GM12878 (cell line): ENCODE measurements at regions not wholly inside any gene's neighbourhood (a gene's known extent, or its start where the extent isn't known, plus 50 kb on each side); places are given as distances from the start of the nearest gene placed in this dataset.

Experiments used
- ATAC-seq: fragments of 200-7000 bp; cut with Tn5 transposase; 3 replicates; pipeline ENCODE4 v1.9.1; 2020; ENCODE audit warnings: mild to moderate bottlenecking, moderate library complexity
- BruUV-seq: library from RNA; stranded (reverse); fragments of 400-500 nt; replicated peaks from 2 replicates; lab custom pipeline; 2021; lab: Mats Ljungman, UMichigan
- CTCF ChIA-PET: fragments of 300-600 bp; sonication (Branson Sonifier 250); formaldehyde crosslinking; extraction: SDS; loops from one replicate; lab custom pipeline; 2021; ENCODE audit warnings: inconsistent platforms; lab: Yijun Ruan, JAX
- POLR2A ChIA-PET: fragments of 350-600 bp; formaldehyde crosslinking; extraction: SDS; loops from one replicate; lab custom pipeline; 2021; ENCODE audit warnings: inconsistent platforms; lab: Charles Lee
- RAD21 ChIA-PET: fragments of 300-600 bp; sonication (Branson Sonifier 250); formaldehyde crosslinking; loops from one replicate; lab custom pipeline; 2023; ENCODE audit warnings: antibody characterized with exemption; ENCODE audit not compliant: unreplicated experiment; lab: Charles Lee
- SMC1A ChIA-PET: fragments of 300-600 bp; sonication (Branson Sonifier 250); formaldehyde crosslinking; loops from one replicate; lab custom pipeline; 2023; ENCODE audit not compliant: unreplicated experiment, uncharacterized antibody; lab: Charles Lee
- DNase-seq: peaks from one replicate; pipeline ENCODE4 v3.0.0-alpha.2; 2011; ENCODE audit warnings: low read depth, low spot score
- FAIRE-seq: peaks from 3 replicates; lab custom pipeline; 2011; peaks lifted over from hg19 to GRCh38; lab: Jason Lieb, UNC
- H2AFZ ChIP-seq: 2 replicates; pipeline ENCODE4 v1.6.0; 2011; ENCODE audit warnings: low read depth, low read length, control low read depth; ENCODE audit not compliant: control insufficient read depth
- H3K27ac ChIP-seq: 2 replicates; pipeline ENCODE4 v1.5.1; 2011; ENCODE audit warnings: control low read depth; ENCODE audit not compliant: control insufficient read depth, insufficient read depth
- H3K27me3 ChIP-seq, 2 experiments: replicated peaks in 1 of 2; 2 replicates each; pipeline versions ENCODE4 v1.6.0 to v1.6.1; 2011; ENCODE audit warnings: low read length in 1 of 2; ENCODE audit not compliant: control insufficient read depth in 2 of 2, insufficient read depth in 2 of 2
- H3K36me3 ChIP-seq, 2 experiments: 2 replicates each; pipeline ENCODE4 v1.5.1; 2011; ENCODE audit warnings: low read length in 1 of 2; ENCODE audit not compliant: control insufficient read depth in 2 of 2, insufficient read depth in 2 of 2
- H3K4me1 ChIP-seq: 2 replicates; pipeline ENCODE4 v1.6.1; 2011; ENCODE audit warnings: mild to moderate bottlenecking, low read length, moderate library complexity, mixed read lengths; ENCODE audit not compliant: control insufficient read depth, insufficient read depth
- H3K4me2 ChIP-seq: 2 replicates; pipeline ENCODE4 v1.6.0; 2011; ENCODE audit warnings: control low read depth; ENCODE audit not compliant: control insufficient read depth, insufficient read depth
- H3K4me3 ChIP-seq: fragments of 200-600 bp; sonication (generic); 2 replicates; pipeline ENCODE4 v1.5.1; 2016
- H3K79me2 ChIP-seq: 2 replicates; pipeline ENCODE4 v1.6.0; 2011; ENCODE audit warnings: low read length; ENCODE audit not compliant: control insufficient read depth, insufficient read depth
- H3K9ac ChIP-seq: 2 replicates; pipeline ENCODE4 v1.8.0; 2011; ENCODE audit warnings: low read length, control low read depth, mixed read lengths; ENCODE audit not compliant: control insufficient read depth, insufficient read depth
- H3K9me3 ChIP-seq: replicated peaks from 3 replicates; pipeline ENCODE4 v1.5.1; 2011; ENCODE audit warnings: mild to moderate bottlenecking, low read length; ENCODE audit not compliant: control insufficient read depth, insufficient read depth
- H4K20me1 ChIP-seq: 2 replicates; pipeline ENCODE4 v1.6.0; 2011; ENCODE audit not compliant: control insufficient read depth, insufficient read depth
- BCL11A ChIP-seq: IDR thresholded peaks from 2 replicates; pipeline ENCODE4 v1.6.1; 2011; ENCODE audit warnings: low read depth, low read length
- BCL3 ChIP-seq: IDR thresholded peaks from 2 replicates; pipeline ENCODE4 v1.6.1; 2011; ENCODE audit warnings: borderline replicate concordance, low read depth, mild to moderate bottlenecking, moderate library complexity, low read length; ENCODE audit not compliant: insufficient read depth, poor library complexity, severe bottlenecking
- BHLHE40 ChIP-seq, 2 experiments: fragments of 450-650 bp in 1 of 2; IDR thresholded peaks; 2 replicates each; pipeline ENCODE4 v1.6.1; 2011 to 2017; ENCODE audit warnings: low read depth in 2 of 2, borderline replicate concordance in 1 of 2, improper control_type of control experiment in 1 of 2, low read length in 1 of 2, mild to moderate bottlenecking in 1 of 2
- CBX5 ChIP-seq: sonication (generic); IDR thresholded peaks from 2 replicates; pipeline ENCODE4 v1.6.1; 2016; ENCODE audit warnings: low read depth, moderate library complexity, mild to moderate bottlenecking, inconsistent platforms
- CHD2 ChIP-seq: IDR thresholded peaks from 2 replicates; pipeline ENCODE4 v1.6.1; 2011; ENCODE audit warnings: low read depth, low read length, improper control_type of control experiment, borderline replicate concordance
- CREM ChIP-seq: IDR thresholded peaks from 2 replicates; pipeline ENCODE4 v1.6.1; 2014; ENCODE audit warnings: antibody characterized with exemption, low read depth
- EP300 ChIP-seq, 2 experiments: fragments of 150-350 bp in 1 of 2; IDR thresholded peaks; 2 replicates each; pipeline ENCODE4 v1.6.1; 2011 to 2012; ENCODE audit warnings: low read depth in 2 of 2, low read length in 2 of 2, borderline replicate concordance in 1 of 2, improper control_type of control experiment in 1 of 2, inconsistent platforms in 1 of 2; ENCODE audit not compliant: control insufficient read depth in 1 of 2
- HCFC1 ChIP-seq: fragments of 150-350 bp; IDR thresholded peaks from 2 replicates; pipeline ENCODE4 v1.6.1; 2014; ENCODE audit warnings: low read length
- IKZF1 ChIP-seq: fragments of 450-650 bp; conservative IDR thresholded peaks from 2 replicates; pipeline ENCODE4 v1.6.1; 2017; ENCODE audit warnings: antibody characterized with exemption, mild to moderate bottlenecking
- IKZF2 ChIP-seq, 2 experiments: fragments of 450-650 bp; IDR thresholded peaks; 2 replicates each; pipeline ENCODE4 v1.6.1; 2017; ENCODE audit warnings: mild to moderate bottlenecking in 2 of 2, moderate library complexity in 2 of 2
- MEF2A ChIP-seq: IDR thresholded peaks from 2 replicates; pipeline ENCODE4 v1.6.1; 2011; ENCODE audit warnings: low read depth, mild to moderate bottlenecking, low read length, moderate library complexity; ENCODE audit not compliant: insufficient read depth
- NBN ChIP-seq: fragments of 450-650 bp; IDR thresholded peaks from 2 replicates; pipeline ENCODE4 v1.6.1; 2016
- NR2F1 ChIP-seq: fragments of 450-650 bp; conservative IDR thresholded peaks from 2 replicates; pipeline ENCODE4 v1.6.1; 2017; ENCODE audit warnings: mild to moderate bottlenecking
- POLR2A ChIP-seq: IDR thresholded peaks from 2 replicates; pipeline ENCODE4 v1.6.1; 2011; ENCODE audit warnings: low read depth, mild to moderate bottlenecking, low read length
- POLR2AphosphoS2 ChIP-seq: IDR thresholded peaks from 2 replicates; pipeline ENCODE4 v1.6.1; 2011; ENCODE audit warnings: low read depth, mild to moderate bottlenecking, low read length, improper control_type of control experiment, moderate library complexity
- RELB ChIP-seq: fragments of 450-650 bp; IDR thresholded peaks from 2 replicates; pipeline ENCODE4 v1.6.1; 2017; ENCODE audit warnings: low read depth, mild to moderate bottlenecking, moderate library complexity
- SP1 ChIP-seq: IDR thresholded peaks from one replicate; pipeline ENCODE4 v1.6.1; 2011; ENCODE audit warnings: low read depth, low read length
- SPI1 ChIP-seq: IDR thresholded peaks from 2 replicates; pipeline ENCODE4 v1.6.1; 2011; ENCODE audit warnings: low read depth, mild to moderate bottlenecking, low read length, moderate library complexity, borderline replicate concordance; ENCODE audit not compliant: insufficient read depth
- SRF ChIP-seq, 2 experiments: IDR thresholded peaks; 2 replicates each; pipeline ENCODE4 v1.6.1; 2011; ENCODE audit warnings: low read depth in 2 of 2, low read length in 2 of 2, mild to moderate bottlenecking in 1 of 2, moderate library complexity in 1 of 2
- TBL1XR1 ChIP-seq: IDR thresholded peaks from 2 replicates; pipeline ENCODE4 v1.6.1; 2012; ENCODE audit warnings: low read depth, low read length, improper control_type of control experiment
- TCF3 ChIP-seq: IDR thresholded peaks from 2 replicates; pipeline ENCODE4 v1.6.1; 2012; ENCODE audit warnings: low read depth, mild to moderate bottlenecking, low read length, borderline replicate concordance; ENCODE audit not compliant: insufficient read depth
- WGBS: methylation state at CpG from one replicate; pipeline ENCODE4 v1.1.6; 2016; ENCODE audit warnings: low lambda C conversion rate; ENCODE audit not compliant: insufficient replicate concordance, insufficient coverage; ENCODE audit errors: missing lambda C conversion rate; 5-methylcytosine and 5-hydroxymethylcytosine counted together
- in situ Hi-C: fragments of 300-500 bp; cut with MboI; formaldehyde crosslinking; loops from 9 replicates; pipeline ENCODE4 v1.14.3; 2018; ENCODE audit warnings: mixed read lengths
- intact Hi-C: fragments of 100-400 bp; cut with micrococcal nuclease; formaldehyde crosslinking; loops from one replicate; pipeline ENCODE4 v1.14.2; 2022; ENCODE audit not compliant: unreplicated experiment

GRCh38 chr10:30701451-30702173 lies 72.1 kb upstream of the LYZL2 start:
- no peaks in the 10 kb centered on the region for H4K20me1 ChIP-seq
- H3K27ac ChIP-seq: peak overlapping the region; percentile 99
- H3K9ac ChIP-seq: peak overlapping the region; percentile 71
- H3K4me3 ChIP-seq: peak overlapping the region; percentile 27; the same call in 1 of the 2 replicates
- H3K4me2 ChIP-seq: peak overlapping the region; percentile 83
- intact Hi-C loops: loop anchor here (1.0 kb wide), 1 partner anchor 36 kb away; no protein-coding TSS in a partner anchor
- H3K36me3 ChIP-seq: no peaks in the 10 kb centered on the region
- H3K9me3 ChIP-seq: no peaks in the 10 kb centered on the region
- WGBS: 1% methylated on average over 13 of the region's 13 CpGs
- in situ Hi-C loops: no loop called here
- H3K4me1 ChIP-seq: peaks cover 43% of the 10 kb centered on the region
- peak overlapping the region; percentile 77 for H2AFZ ChIP-seq
- SMC1A ChIA-PET: interaction anchor here (0.6 to 2.1 kb wide), 9 partner anchors 9 to 683 kb away, joined by 3 to 10 read pairs (median 3); no protein-coding TSS in a partner anchor
- FAIRE-seq (peak; percentile 52), DNase-seq (peak; percentile 87), ATAC-seq (peak; percentile 69)
- BruUV-seq: TSS peak; percentile 51
- RAD21 ChIA-PET: interaction anchor here (0.6 to 1.7 kb wide), 5 partner anchors 14 to 432 kb away, joined by 3 to 9 read pairs (median 4); no protein-coding TSS in a partner anchor
- H3K27me3 ChIP-seq: no peaks in the 10 kb centered on the region
- POLR2A ChIA-PET: no interaction called here
- peaks cover 5% of the 10 kb centered on the region for H3K79me2 ChIP-seq
- CTCF ChIA-PET: interaction anchor here (0.6 to 4.5 kb wide), 6 partner anchors 13 to 342 kb away, joined by 3 to 43 read pairs (median 4); no protein-coding TSS in a partner anchor
- peak; percentile 61; the same call in 1 of the 2 replicates for TF ChIP-seq CREM
- peak; percentile 58 for TF ChIP-seq IKZF1
- TF ChIP-seq IKZF2 (IDR thresholded peaks at IDR 0.05): peak; percentile 45 to 68
- TF ChIP-seq RELB: peak; percentile 74; the same call in 1 of the 2 replicates
- no peak for TF ChIP-seq HCFC1
- TF ChIP-seq MEF2A: 0 out of 2 replicates have a peak, but pooled peaks have one; percentile 46
- 0 out of 2 replicates have a peak, but pooled peaks have one; percentile 42 for TF ChIP-seq CBX5
- peak; percentile 0 to 28; a peak in 2 of 4 replicates for TF ChIP-seq EP300 (IDR thresholded peaks at IDR 0.05; ENCODE audit: borderline replicate concordance in 1 of 2, control insufficient read depth in 1 of 2, low read depth in 2 of 2, low read length in 2 of 2)
- TF ChIP-seq SP1: peak; percentile 8
- TF ChIP-seq SRF (IDR thresholded peaks at IDR 0.05; ENCODE audit: low read depth in 2 of 2, low read length in 2 of 2): no peak
- TF ChIP-seq BCL11A: peak; percentile 72
- 0 out of 2 replicates have a peak, but pooled peaks have one; percentile 62 for TF ChIP-seq NBN
- peak; percentile 43 for TF ChIP-seq BCL3
- 0 out of 2 replicates have a peak, but pooled peaks have one; percentile 63 for TF ChIP-seq POLR2AphosphoS2
- peak; percentile 65 for TF ChIP-seq POLR2A
- peak; percentile 19; the same call in 1 of the 2 replicates for TF ChIP-seq SPI1
- TF ChIP-seq BHLHE40 (IDR thresholded peaks at IDR 0.05; ENCODE audit: borderline replicate concordance in 1 of 2, low read depth in 2 of 2, low read length in 1 of 2): peak in 1 of 2 experiments; percentile 31; a peak in 1 of 4 replicates
- no peak; the same call in 1 of the 2 replicates for TF ChIP-seq TBL1XR1
- peak; percentile 79; the same call in 1 of the 2 replicates for TF ChIP-seq TCF3
- TF ChIP-seq NR2F1: peak; percentile 80
- no peak for TF ChIP-seq CHD2
